ENCODE measurements at regions not wholly inside any gene's neighbourhood (a gene's known extent, or its start where the extent isn't known, plus 50 kb on each side); places are given as distances from the start of the nearest gene placed in this dataset.

GRCh38 chr16:81180578-81180977 lies 57.9 kb upstream of the BCO1 start (continued):
- TF ChIP-seq ZNF462 (CRISPR knock-in tag; IDR thresholded peaks at IDR 0.05), result no peak
- TF ChIP-seq EZH2 (IDR thresholded peaks at IDR 0.05; ENCODE audit: low read depth, unreplicated experiment), result no peak

- Mint-ChIP-seq H3K4me1 (peaks cover 19% of the 10 kb centered on the region), H3K36me3 (ENCODE audit: low read depth) (no peaks in the 10 kb centered on the region), H3K9me3 (no peaks in the 10 kb centered on the region; the same call in 1 of the 3 replicates), H3K27ac (no peak overlapping the region), H3K4me3 (no peak overlapping the region), H3K27me3 (ENCODE audit: insufficient read depth, low read depth, poor library complexity) (peaks cover 9% of the 10 kb centered on the region)
- Histone ChIP-seq H3K4me1 (ENCODE audit: insufficient read depth) (peaks cover 2% of the 10 kb centered on the region), H3K27ac (ENCODE audit: low read depth) (no peak overlapping the region), H3F3A (replicated peaks; ENCODE audit: low read depth) (no peaks in the 10 kb centered on the region), H3K79me2 (replicated peaks; ENCODE audit: insufficient read depth) (no peaks in the 10 kb centered on the region), H2AFZ (no peak overlapping the region), H3K36me3 (ENCODE audit: insufficient read depth) (no peaks in the 10 kb centered on the region), H3K4me3 (no peak overlapping the region), H3K4me2 (no peak overlapping the region), H3K9me2 (ENCODE audit: insufficient read depth) (no peaks in the 10 kb centered on the region), H3K27me3 (ENCODE audit: insufficient read depth) (no peaks in the 10 kb centered on the region), H4K20me1 (replicated peaks; ENCODE audit: insufficient read depth) (no peaks in the 10 kb centered on the region)
- ATAC-seq (no peak), DNase-seq (ENCODE audit: low spot score) (no peak)
- no peak for TF ChIP-seq CTCF (conservative IDR thresholded peaks at IDR 0.05; ENCODE audit: low read depth in 2 of 2)
- TF ChIP-seq ZNF114 (CRISPR knock-in tag; IDR thresholded peaks at IDR 0.05), result no peak
- TF ChIP-seq CREB1 (CRISPR knock-in tag; IDR thresholded peaks at IDR 0.05; ENCODE audit: low read depth), result no peak
- no peak for TF ChIP-seq NANOG (IDR thresholded peaks at IDR 0.05; ENCODE audit: borderline replicate concordance)
- TF ChIP-seq REST (IDR thresholded peaks at IDR 0.05; ENCODE audit: unreplicated experiment), result no peak
- TF ChIP-seq JUNB (IDR thresholded peaks at IDR 0.05; ENCODE audit: unreplicated experiment), result no peak
- no peak for TF ChIP-seq EZH2phosphoT487 (IDR thresholded peaks at IDR 0.05; ENCODE audit: unreplicated experiment)
- no peak for TF ChIP-seq EZH2 (IDR thresholded peaks at IDR 0.05; ENCODE audit: low read depth, unreplicated experiment)
Observed at GRCh38 chr16:81179219-81179618, 59.3 kb upstream of the BCO1 start.
